Stimulated activated CD4-positive, alpha-beta T cell treated with anti-CD3 and anti-CD28 coated beads, Interleukin-4, amount 100 ng/mL, for 48 hours (primary cell): ENCODE measurements at regions not wholly inside any gene's neighbourhood (a gene's known extent, or its start where the extent isn't known, plus 50 kb on each side); places are given as distances from the start of the nearest gene placed in this dataset.

Experiments
- DNase-seq, 2 donors: peaks; one replicate each; pipeline ENCODE4 v3.0.0-alpha.2; 2020; ENCODE audit warnings: low read depth in 2 of 2

GRCh38 chr13:39938596-39938995 lies 283.1 kb downstream of the COG6 start:
- DNase-seq, result no peak

- DNase-seq, result no peak
Observed at GRCh38 chr13:39941236-39941635, 285.8 kb downstream of the COG6 start.

GRCh38 chr13:39941911-39942551 lies 286.6 kb downstream of the COG6 start:
- no peak for DNase-seq

- DNase-seq, result peak; percentile 60 to 70
Observed at GRCh38 chr13:39942552-39943273, 287.3 kb downstream of the COG6 start.

GRCh38 chr13:39943711-39944110 lies 288.2 kb downstream of the COG6 start:
- no peak for DNase-seq

GRCh38 chr13:39945226-39945625 lies 289.8 kb downstream of the COG6 start:
- DNase-seq, result no peak

- DNase-seq, result no peak
Observed at GRCh38 chr13:39946769-39947168, 291.3 kb downstream of the COG6 start.

GRCh38 chr13:39951301-39951700 lies 295.8 kb downstream of the COG6 start:
- no peak for DNase-seq

- DNase-seq, result no peak
Observed at GRCh38 chr13:39952249-39953233, 297.1 kb downstream of the COG6 start.

- no peak for DNase-seq
Observed at GRCh38 chr13:39954476-39954875, 299.0 kb downstream of the COG6 start.

- DNase-seq, result no peak
Observed at GRCh38 chr13:39955560-39955959, 300.1 kb downstream of the COG6 start.

GRCh38 chr13:39956036-39956435 lies 300.6 kb downstream of the COG6 start:
- peak in 1 of 2 donors; percentile 45 for DNase-seq

GRCh38 chr13:39957868-39958677 lies 302.6 kb downstream of the COG6 start:
- no peak for DNase-seq

GRCh38 chr13:39959497-39960144 lies 304.2 kb downstream of the COG6 start:
- DNase-seq, result no peak

GRCh38 chr13:39960191-39960590 lies 304.7 kb downstream of the COG6 start:
- DNase-seq, result no peak

GRCh38 chr13:39961036-39961435 lies 305.6 kb downstream of the COG6 start:
- no peak for DNase-seq

- DNase-seq, result no peak
Observed at GRCh38 chr13:39963612-39964011, 308.1 kb downstream of the COG6 start.

- no peak for DNase-seq
Observed at GRCh38 chr13:39965309-39965708, 309.8 kb downstream of the COG6 start.

- no peak for DNase-seq
Observed at GRCh38 chr13:39967199-39967959, 311.9 kb downstream of the COG6 start.
